ENCODE measurements at regions not wholly inside any gene's neighbourhood (a gene's known extent, or its start where the extent isn't known, plus 50 kb on each side); places are given as distances from the start of the nearest gene placed in this dataset.

DNA sequence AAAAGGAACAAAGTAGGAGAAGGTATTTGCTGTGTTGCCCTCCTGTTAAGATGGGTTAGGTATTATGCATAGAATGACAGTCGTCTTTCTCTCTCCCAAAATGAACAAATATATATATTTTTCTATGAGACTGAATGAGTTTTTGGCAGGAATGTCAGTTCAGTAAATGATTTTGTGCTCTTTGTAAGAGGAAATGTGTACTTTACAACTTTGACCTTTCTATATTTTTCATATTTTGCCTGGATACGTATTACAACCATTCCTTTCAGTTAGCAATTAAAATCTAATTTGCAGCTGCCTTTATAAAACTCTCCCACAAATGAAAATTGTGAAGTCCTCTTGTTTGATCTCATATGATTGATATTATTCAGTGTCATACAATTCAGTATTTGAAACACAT, 336.6 kb upstream of the MEOX2 start:
- no peak for DNase-seq (ENCODE audit: low read depth, low spot score)
- CTCF ChIA-PET = no interaction called here
- H3K4me3 ChIP-seq (ENCODE audit: low read depth, low read length) = no peak overlapping the region
- TF ChIP-seq, protein P1, sequence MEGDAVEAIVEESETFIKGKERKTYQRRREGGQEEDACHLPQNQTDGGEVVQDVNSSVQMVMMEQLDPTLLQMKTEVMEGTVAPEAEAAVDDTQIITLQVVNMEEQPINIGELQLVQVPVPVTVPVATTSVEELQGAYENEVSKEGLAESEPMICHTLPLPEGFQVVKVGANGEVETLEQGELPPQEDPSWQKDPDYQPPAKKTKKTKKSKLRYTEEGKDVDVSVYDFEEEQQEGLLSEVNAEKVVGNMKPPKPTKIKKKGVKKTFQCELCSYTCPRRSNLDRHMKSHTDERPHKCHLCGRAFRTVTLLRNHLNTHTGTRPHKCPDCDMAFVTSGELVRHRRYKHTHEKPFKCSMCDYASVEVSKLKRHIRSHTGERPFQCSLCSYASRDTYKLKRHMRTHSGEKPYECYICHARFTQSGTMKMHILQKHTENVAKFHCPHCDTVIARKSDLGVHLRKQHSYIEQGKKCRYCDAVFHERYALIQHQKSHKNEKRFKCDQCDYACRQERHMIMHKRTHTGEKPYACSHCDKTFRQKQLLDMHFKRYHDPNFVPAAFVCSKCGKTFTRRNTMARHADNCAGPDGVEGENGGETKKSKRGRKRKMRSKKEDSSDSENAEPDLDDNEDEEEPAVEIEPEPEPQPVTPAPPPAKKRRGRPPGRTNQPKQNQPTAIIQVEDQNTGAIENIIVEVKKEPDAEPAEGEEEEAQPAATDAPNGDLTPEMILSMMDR (IDR thresholded peaks at IDR 0.05; ENCODE audit: insufficient read depth, low read length, missing control alignments) = no peak
- POLR2A ChIA-PET = no interaction called here

GRCh38 chr7:16021851-16022250, 335.4 kb upstream of the MEOX2 start:
- H3K4me3 ChIP-seq (ENCODE audit: low read depth, low read length) = no peak overlapping the region
- ChIA-PET CTCF (no interaction called here), POLR2A (no interaction called here)
- DNase-seq (ENCODE audit: low read depth, low spot score) = no peak
- TF ChIP-seq, protein P1 (IDR thresholded peaks at IDR 0.05; ENCODE audit: insufficient read depth, low read length, missing control alignments) = no peak

DNA sequence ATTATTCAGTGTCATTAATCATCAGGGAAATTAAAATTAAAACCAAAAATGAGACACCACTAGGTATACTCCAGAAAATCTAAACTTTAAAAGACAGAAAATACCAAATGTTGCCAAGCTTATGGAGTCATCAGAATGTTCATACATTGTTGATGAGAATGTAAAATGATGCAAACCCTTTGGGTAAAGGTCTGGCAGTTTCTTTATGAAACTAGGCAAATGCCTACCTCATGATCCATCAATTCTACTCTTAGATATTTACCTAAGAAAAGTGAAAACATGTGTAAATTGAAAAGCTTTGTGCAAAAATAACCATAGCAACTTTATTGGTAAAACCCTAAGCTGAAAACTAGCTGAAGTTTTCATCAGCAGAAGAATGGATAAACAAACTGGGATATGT, 329.5 kb upstream of the MEOX2 start:
- TF ChIP-seq, protein P1 (IDR thresholded peaks at IDR 0.05; ENCODE audit: insufficient read depth, low read length, missing control alignments) = no peak
- ChIA-PET CTCF (no interaction called here), POLR2A (no interaction called here)

DNA sequence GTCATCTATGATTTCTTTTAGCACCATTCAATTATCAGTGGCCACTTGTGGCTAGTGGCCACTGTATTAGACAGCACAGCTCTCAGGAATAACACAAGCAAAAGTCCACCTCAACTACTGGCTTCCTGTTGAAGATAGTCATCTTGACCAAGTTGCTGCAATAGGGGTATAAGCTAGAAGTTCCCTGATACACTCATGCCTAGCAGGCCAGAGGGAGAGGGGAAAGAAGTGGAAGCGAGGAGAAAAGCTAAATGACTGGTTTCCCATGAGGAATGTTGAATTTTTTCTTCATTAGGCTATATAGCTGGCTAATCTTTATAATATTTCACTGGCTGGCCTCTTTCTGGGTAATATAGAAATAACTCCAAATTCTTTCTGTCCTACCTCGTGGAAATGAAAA, 327.5 kb upstream of the MEOX2 start:
- no peak overlapping the region for H3K4me3 ChIP-seq (ENCODE audit: low read depth, low read length)
- TF ChIP-seq, protein P1 (IDR thresholded peaks at IDR 0.05; ENCODE audit: insufficient read depth, low read length, missing control alignments) = no peak
- POLR2A ChIA-PET = no interaction called here
- no peak for DNase-seq (ENCODE audit: low read depth, low spot score)
- CTCF ChIA-PET = no interaction called here

More for the DNA sequence above, 329.5 kb upstream of the MEOX2 start:
- no peak for DNase-seq (ENCODE audit: low read depth, low spot score)
- H3K4me3 ChIP-seq (ENCODE audit: low read depth, low read length) = no peak overlapping the region

DNA sequence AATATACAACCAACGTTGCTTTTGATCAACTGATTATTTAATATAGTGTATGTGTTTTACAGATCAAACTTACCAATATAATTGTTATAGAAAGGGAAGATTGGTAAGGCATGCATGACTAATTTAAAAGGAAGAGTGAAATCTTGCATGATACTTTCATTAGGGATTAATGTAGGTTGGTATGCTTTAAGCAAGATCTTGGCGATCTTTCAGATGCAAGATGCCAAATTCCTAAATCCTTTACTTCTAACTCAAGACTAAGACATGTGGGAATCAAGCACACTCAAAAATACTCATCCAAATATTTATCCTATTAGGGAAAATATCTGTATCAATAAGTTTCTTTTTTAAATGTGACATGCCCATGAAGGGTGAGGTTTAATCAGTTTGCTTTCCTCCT, 321.4 kb upstream of the MEOX2 start:
- ChIA-PET CTCF (no interaction called here), POLR2A (no interaction called here)
- DNase-seq (ENCODE audit: low read depth, low spot score) = no peak
- TF ChIP-seq, protein P1 (IDR thresholded peaks at IDR 0.05; ENCODE audit: insufficient read depth, low read length, missing control alignments) = no peak
- no peak overlapping the region for H3K4me3 ChIP-seq (ENCODE audit: low read depth, low read length)

DNA sequence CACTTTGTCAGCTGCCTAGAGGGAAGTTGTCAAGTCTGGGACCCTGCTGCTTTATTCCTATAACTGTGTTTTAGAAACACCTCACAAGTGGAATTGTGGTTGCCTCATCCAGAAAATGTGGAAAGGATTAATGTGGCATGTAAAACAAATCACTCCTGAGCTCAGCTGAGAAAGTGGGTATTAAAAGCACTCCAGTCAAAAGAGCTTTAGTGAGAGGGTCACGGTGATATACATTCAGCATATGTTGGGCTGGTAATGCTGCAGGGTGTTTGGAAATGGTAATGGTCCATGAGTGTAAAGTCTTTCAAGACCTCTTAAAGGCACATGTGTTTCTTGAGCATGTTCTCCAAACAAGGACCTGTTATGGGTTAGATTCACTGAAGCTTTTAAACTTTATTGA, 318.2 kb upstream of the MEOX2 start:
- no peak for DNase-seq (ENCODE audit: low read depth, low spot score)
- TF ChIP-seq, protein P1 (IDR thresholded peaks at IDR 0.05; ENCODE audit: insufficient read depth, low read length, missing control alignments) = no peak
- POLR2A ChIA-PET = no interaction called here
- no peak overlapping the region for H3K4me3 ChIP-seq (ENCODE audit: low read depth, low read length)
- CTCF ChIA-PET = no interaction called here
